ENCODE measurements at regions not wholly inside any gene's neighbourhood (a gene's known extent, or its start where the extent isn't known, plus 50 kb on each side); places are given as distances from the start of the nearest gene placed in this dataset.

- no peak overlapping the region for H3K4me3 ChIP-seq (ENCODE audit: low read depth, low read length)
- no peak for TF ChIP-seq CTCF (IDR thresholded peaks at IDR 0.05; ENCODE audit: control insufficient read depth, extremely low read depth, insufficient read depth)
- no peak for DNase-seq (ENCODE audit: low read depth)
These were observed 214.6 kb downstream of the CBLN2 start for GRCh38 chr18:72329533-72329932.

GRCh38 chr18:72325307-72325706 is 218.8 kb downstream of the CBLN2 start:
- TF ChIP-seq CTCF (IDR thresholded peaks at IDR 0.05; ENCODE audit: control insufficient read depth, extremely low read depth, insufficient read depth) = no peak
- no peak for DNase-seq (ENCODE audit: low read depth)
- no peak overlapping the region for H3K4me3 ChIP-seq (ENCODE audit: low read depth, low read length)

GRCh38 chr18:72324677-72325076 is 219.5 kb downstream of the CBLN2 start:
- no peak for TF ChIP-seq CTCF (IDR thresholded peaks at IDR 0.05; ENCODE audit: control insufficient read depth, extremely low read depth, insufficient read depth)
- no peak overlapping the region for H3K4me3 ChIP-seq (ENCODE audit: low read depth, low read length)
- DNase-seq (ENCODE audit: low read depth) = no peak

GRCh38 chr18:72316497-72316896 is 227.6 kb downstream of the CBLN2 start:
- no peak overlapping the region for H3K4me3 ChIP-seq (ENCODE audit: low read depth, low read length)
- no peak for DNase-seq (ENCODE audit: low read depth)
- no peak for TF ChIP-seq CTCF (IDR thresholded peaks at IDR 0.05; ENCODE audit: control insufficient read depth, extremely low read depth, insufficient read depth)

- H3K4me3 ChIP-seq (ENCODE audit: low read depth, low read length) = no peak overlapping the region
- DNase-seq (ENCODE audit: low read depth) = no peak
- no peak for TF ChIP-seq CTCF (IDR thresholded peaks at IDR 0.05; ENCODE audit: control insufficient read depth, extremely low read depth, insufficient read depth)
These were observed 260.8 kb downstream of the CBLN2 start for GRCh38 chr18:72283148-72283925.

GRCh38 chr18:72273025-72273424 is 271.1 kb downstream of the CBLN2 start:
- H3K4me3 ChIP-seq (ENCODE audit: low read depth, low read length) = no peak overlapping the region
- TF ChIP-seq CTCF (IDR thresholded peaks at IDR 0.05; ENCODE audit: control insufficient read depth, extremely low read depth, insufficient read depth) = no peak
- DNase-seq (ENCODE audit: low read depth) = no peak

- TF ChIP-seq CTCF (IDR thresholded peaks at IDR 0.05; ENCODE audit: control insufficient read depth, extremely low read depth, insufficient read depth) = no peak
- no peak overlapping the region for H3K4me3 ChIP-seq (ENCODE audit: low read depth, low read length)
- DNase-seq (ENCODE audit: low read depth) = peak; percentile 19
These were observed 282.6 kb downstream of the CBLN2 start for GRCh38 chr18:72261590-72261989.
